Suprapubic skin (tissue), 4 donors: ENCODE measurements at regions not wholly inside any gene's neighbourhood (a gene's known extent, or its start where the extent isn't known, plus 50 kb on each side); places are given as distances from the start of the nearest gene placed in this dataset.

Experiments
- DNase-seq, 2 donors: peaks; one replicate each; pipeline ENCODE4 v3.0.0-alpha.2; 2019; ENCODE audit warnings: low spot score in 2 of 2
- H3K27ac ChIP-seq: fragments of 200-600 bp; sonication (generic); one replicate; pipeline ENCODE4 v1.5.1; 2019
- H3K27me3 ChIP-seq: fragments of 200-600 bp; sonication (generic); one replicate; pipeline ENCODE4 v1.5.1; 2019
- H3K36me3 ChIP-seq: fragments of 200-600 bp; sonication (generic); one replicate; pipeline ENCODE4 v1.5.1; 2019
- H3K4me1 ChIP-seq: fragments of 200-600 bp; sonication (generic); one replicate; pipeline ENCODE4 v1.5.1; 2019
- H3K4me3 ChIP-seq: fragments of 200-600 bp; sonication (generic); one replicate; pipeline ENCODE4 v1.5.1; 2019; ENCODE audit warnings: mild to moderate bottlenecking
- H3K9me3 ChIP-seq: fragments of 200-600 bp; sonication (generic); one replicate; pipeline ENCODE4 v1.5.1; 2019
- CTCF ChIP-seq, 2 donors: fragments of 200-600 bp in 1 of 2; fragments of 450-650 bp in 1 of 2; sonication (generic) in 1 of 2; IDR thresholded peaks; one replicate each; pipeline ENCODE4 v1.5.1; 2016 to 2019; ENCODE audit warnings: antibody characterized with exemption in 2 of 2, mild to moderate bottlenecking in 1 of 2, moderate library complexity in 1 of 2
- EP300 ChIP-seq: sonication (generic); formaldehyde crosslinking; IDR thresholded peaks from one replicate; pipeline ENCODE4 v1.6.1; 2017; ENCODE audit warnings: antibody characterized with exemption
- POLR2A ChIP-seq, 2 donors: fragments of 450-650 bp; IDR thresholded peaks; one replicate each; pipeline ENCODE4 v1.6.1; 2017; ENCODE audit warnings: antibody characterized with exemption in 2 of 2, mild to moderate bottlenecking in 2 of 2, moderate library complexity in 2 of 2
- POLR2AphosphoS5 ChIP-seq, 3 donors: sonication (generic); formaldehyde crosslinking; IDR thresholded peaks; one replicate each; pipeline ENCODE4 v1.6.1; 2017; ENCODE audit warnings: antibody characterized with exemption in 3 of 3
- WGBS: methylation state at CpG from one replicate; pipeline ENCODE4 v1.1.5; 2018; 5-methylcytosine and 5-hydroxymethylcytosine counted together

GRCh38 chr9:22855980-22856379, 409.4 kb downstream of the DMRTA1 start:
- no peaks in the 10 kb centered on the region for H3K4me1 ChIP-seq
- no peak overlapping the region for H3K27ac ChIP-seq
- H3K4me3 ChIP-seq: no peak overlapping the region
- DNase-seq: no peak
- TF ChIP-seq POLR2AphosphoS5 (IDR thresholded peaks at IDR 0.05) (no peak), CTCF (IDR thresholded peaks at IDR 0.05) (no peak), POLR2A (IDR thresholded peaks at IDR 0.05) (no peak), EP300 (no peak)
- H3K27me3 ChIP-seq: no peaks in the 10 kb centered on the region
- peaks cover 3% of the 10 kb centered on the region for H3K9me3 ChIP-seq
- no peaks in the 10 kb centered on the region for H3K36me3 ChIP-seq

GRCh38 chr9:22857316-22857715, 410.7 kb downstream of the DMRTA1 start:
- Histone ChIP-seq H3K36me3 (no peaks in the 10 kb centered on the region), H3K4me1 (no peaks in the 10 kb centered on the region), H3K27ac (no peak overlapping the region), H3K9me3 (peaks cover 8% of the 10 kb centered on the region), H3K27me3 (no peaks in the 10 kb centered on the region), H3K4me3 (no peak overlapping the region)
- no peak for TF ChIP-seq EP300
- TF ChIP-seq CTCF (IDR thresholded peaks at IDR 0.05): no peak
- no peak for TF ChIP-seq POLR2A (IDR thresholded peaks at IDR 0.05)
- no peak for TF ChIP-seq POLR2AphosphoS5 (IDR thresholded peaks at IDR 0.05)
- DNase-seq: no peak
- WGBS: 66% methylated on average over 1 of the region's 1 CpG

GRCh38 chr9:22863106-22863505, 416.5 kb downstream of the DMRTA1 start:
- 97% methylated on average over 11 of the region's 25 CpGs for WGBS
- Histone ChIP-seq H3K9me3 (peaks cover 8% of the 10 kb centered on the region), H3K36me3 (no peaks in the 10 kb centered on the region), H3K27ac (no peak overlapping the region), H3K27me3 (no peaks in the 10 kb centered on the region), H3K4me1 (no peaks in the 10 kb centered on the region), H3K4me3 (no peak overlapping the region)
- no peak for TF ChIP-seq POLR2A (IDR thresholded peaks at IDR 0.05)
- TF ChIP-seq POLR2AphosphoS5 (IDR thresholded peaks at IDR 0.05): no peak
- TF ChIP-seq CTCF (IDR thresholded peaks at IDR 0.05): no peak
- no peak for TF ChIP-seq EP300
- no peak for DNase-seq

GRCh38 chr9:22863736-22864135, 417.1 kb downstream of the DMRTA1 start:
- 82% methylated on average over 1 of the region's 1 CpG for WGBS
- H3K4me1 ChIP-seq: no peaks in the 10 kb centered on the region
- H3K36me3 ChIP-seq: no peaks in the 10 kb centered on the region
- H3K27me3 ChIP-seq: no peaks in the 10 kb centered on the region
- no peak for DNase-seq
- TF ChIP-seq EP300 (no peak), CTCF (IDR thresholded peaks at IDR 0.05) (no peak), POLR2AphosphoS5 (IDR thresholded peaks at IDR 0.05) (no peak), POLR2A (IDR thresholded peaks at IDR 0.05) (no peak)
- H3K9me3 ChIP-seq: peaks cover 8% of the 10 kb centered on the region
- no peak overlapping the region for H3K4me3 ChIP-seq
- no peak overlapping the region for H3K27ac ChIP-seq

- H3K4me1 ChIP-seq: no peaks in the 10 kb centered on the region
- no peak for TF ChIP-seq POLR2A (IDR thresholded peaks at IDR 0.05)
- TF ChIP-seq EP300: no peak
- TF ChIP-seq CTCF (IDR thresholded peaks at IDR 0.05): no peak
- no peak for TF ChIP-seq POLR2AphosphoS5 (IDR thresholded peaks at IDR 0.05)
- no peak overlapping the region for H3K4me3 ChIP-seq
- WGBS: 76% methylated on average over 4 of the region's 4 CpGs
- H3K27ac ChIP-seq: no peak overlapping the region
- H3K9me3 ChIP-seq: no peaks in the 10 kb centered on the region
- no peak for DNase-seq
- no peaks in the 10 kb centered on the region for H3K27me3 ChIP-seq
- H3K36me3 ChIP-seq: no peaks in the 10 kb centered on the region
Observed at GRCh38 chr9:22893196-22893843, 446.7 kb downstream of the DMRTA1 start.
